PC-9 (cell line): ENCODE measurements at regions not wholly inside any gene's neighbourhood (a gene's known extent, or its start where the extent isn't known, plus 50 kb on each side); places are given as distances from the start of the nearest gene placed in this dataset.

Source experiments
- CTCF ChIP-seq: fragments of 200-600 bp; sonication (generic); conservative IDR thresholded peaks from 2 replicates; pipeline ENCODE4 v1.6.1; 2017; ENCODE audit warnings: mixed run types, antibody characterized with exemption, mild to moderate bottlenecking, moderate library complexity
- EZH2 ChIP-seq: fragments of 200-600 bp; sonication (generic); IDR thresholded peaks from 2 replicates; pipeline ENCODE4 v1.8.0; 2017; ENCODE audit warnings: antibody characterized with exemption, low read depth

GRCh38 chr11:59283825-59284772 lies 71.4 kb upstream of the MPEG1 start:
- TF ChIP-seq CTCF (peak; percentile 87), EZH2 (no peak)
